Right lobe of liver (tissue), 6 donors: ENCODE measurements at regions not wholly inside any gene's neighbourhood (a gene's known extent, or its start where the extent isn't known, plus 50 kb on each side); places are given as distances from the start of the nearest gene placed in this dataset.

Experiments
- ATAC-seq, 4 donors: fragments of 200-7000 bp; cut with Tn5 transposase; one replicate each; pipeline ENCODE4 v1.9.1; 2020; ENCODE audit warnings: mild to moderate bottlenecking in 4 of 4, moderate library complexity in 4 of 4
- DNase-seq, 3 donors: peaks; one replicate each; pipeline ENCODE4 v3.0.0-alpha.2; 2020
- H3K27ac ChIP-seq, 3 donors: fragments of 200-600 bp; one replicate each; pipeline ENCODE4 v1.8.0; 2022
- H3K27me3 ChIP-seq, 2 donors: fragments of 200-600 bp; one replicate each; pipeline ENCODE4 v1.8.0; 2022
- H3K36me3 ChIP-seq, 4 donors: fragments of 200-600 bp; sonication (generic) in 1 of 4; one replicate each; pipeline versions ENCODE4 v1.5.1 to v1.8.0; 2017 to 2022; ENCODE audit warnings: control low read depth in 1 of 4
- H3K4me1 ChIP-seq, 4 donors: fragments of 200-600 bp; sonication (generic) in 1 of 4; one replicate each; pipeline versions ENCODE4 v1.5.1 to v1.8.0; 2017 to 2022; ENCODE audit warnings: control low read depth in 1 of 4
- H3K4me3 ChIP-seq, 3 donors: fragments of 200-600 bp; one replicate each; pipeline ENCODE4 v1.8.0; 2022
- H3K9me3 ChIP-seq, 4 donors: fragments of 200-600 bp; sonication (generic) in 1 of 4; one replicate each; pipeline versions ENCODE4 v1.5.1 to v1.8.0; 2017 to 2022; ENCODE audit warnings: control low read depth in 1 of 4
- POLR2A ChIP-seq: fragments of 450-650 bp; IDR thresholded peaks from one replicate; pipeline ENCODE4 v1.6.1; 2017; ENCODE audit warnings: antibody characterized with exemption, mild to moderate bottlenecking
- WGBS: methylation state at CpG from one replicate; pipeline ENCODE4 v1.1.6; 2018; ENCODE audit warnings: low coverage, low lambda C conversion rate; ENCODE audit not compliant: insufficient coverage; ENCODE audit errors: missing lambda C conversion rate; 5-methylcytosine and 5-hydroxymethylcytosine counted together
- intact Hi-C, 2 donors: fragments of 100-400 bp; cut with DNase I; formaldehyde crosslinking; loops; one replicate each; pipeline versions ENCODE4 v1.11.2 to v1.14.1; 2022
- TF ChIP-seq, protein P1 (sequence below), 4 donors: fragments of 200-600 bp in 3 of 4; fragments of 450-650 bp in 1 of 4; IDR thresholded peaks; one replicate each; pipeline versions ENCODE4 v1.5.1 to v1.8.0; 2016 to 2022; ENCODE audit warnings: antibody characterized with exemption in 4 of 4, mild to moderate bottlenecking in 2 of 4
- donor health status: DM: no; HTN: yes; CAD: no.
- donor health status: DM: no; HTN: no; CAD: no.
- donor health status: DM: no; HTN: no; CAD: no.
- donor health status: DM: no; HTN: yes; CAD: no.
- donor health status: DM: no; HTN: yes; CAD: no.

DNA sequence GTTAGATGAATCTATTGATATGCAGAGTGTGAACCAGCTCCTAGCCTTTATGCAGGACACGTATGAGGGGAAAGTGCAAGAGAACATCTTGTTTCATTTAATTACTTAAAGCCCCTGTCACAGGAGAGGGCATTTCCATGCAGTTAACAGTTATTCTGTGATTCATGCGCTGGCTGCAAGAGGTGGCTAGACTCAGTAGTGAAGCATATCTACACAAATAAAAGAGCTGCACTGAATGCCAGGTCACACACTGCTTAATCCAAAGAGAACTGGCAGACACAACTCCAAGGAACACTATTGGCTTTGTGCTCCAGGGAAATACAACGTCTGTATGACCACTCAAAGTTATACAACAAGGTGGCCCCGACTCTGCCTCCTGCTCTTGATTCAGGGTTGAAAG lies 394.1 kb downstream of the C12orf75 start:
- Histone ChIP-seq H3K4me3 (no peak overlapping the region), H3K27me3 (no peaks in the 10 kb centered on the region), H3K4me1 (no peaks in the 10 kb centered on the region), H3K27ac (no peak overlapping the region), H3K9me3 (no peaks in the 10 kb centered on the region), H3K36me3 (no peaks in the 10 kb centered on the region)
- whole genome bisulfite sequencing, result 69% methylated on average over 3 of the region's 4 CpGs
- no peak for ATAC-seq
- TF ChIP-seq POLR2A, result no peak
- TF ChIP-seq, protein P1, sequence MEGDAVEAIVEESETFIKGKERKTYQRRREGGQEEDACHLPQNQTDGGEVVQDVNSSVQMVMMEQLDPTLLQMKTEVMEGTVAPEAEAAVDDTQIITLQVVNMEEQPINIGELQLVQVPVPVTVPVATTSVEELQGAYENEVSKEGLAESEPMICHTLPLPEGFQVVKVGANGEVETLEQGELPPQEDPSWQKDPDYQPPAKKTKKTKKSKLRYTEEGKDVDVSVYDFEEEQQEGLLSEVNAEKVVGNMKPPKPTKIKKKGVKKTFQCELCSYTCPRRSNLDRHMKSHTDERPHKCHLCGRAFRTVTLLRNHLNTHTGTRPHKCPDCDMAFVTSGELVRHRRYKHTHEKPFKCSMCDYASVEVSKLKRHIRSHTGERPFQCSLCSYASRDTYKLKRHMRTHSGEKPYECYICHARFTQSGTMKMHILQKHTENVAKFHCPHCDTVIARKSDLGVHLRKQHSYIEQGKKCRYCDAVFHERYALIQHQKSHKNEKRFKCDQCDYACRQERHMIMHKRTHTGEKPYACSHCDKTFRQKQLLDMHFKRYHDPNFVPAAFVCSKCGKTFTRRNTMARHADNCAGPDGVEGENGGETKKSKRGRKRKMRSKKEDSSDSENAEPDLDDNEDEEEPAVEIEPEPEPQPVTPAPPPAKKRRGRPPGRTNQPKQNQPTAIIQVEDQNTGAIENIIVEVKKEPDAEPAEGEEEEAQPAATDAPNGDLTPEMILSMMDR (IDR thresholded peaks at IDR 0.05), result no peak
- DNase-seq, result no peak
- intact Hi-C loops, result no loop called here

GRCh38 chr12:105725054-105725453 lies 394.6 kb downstream of the C12orf75 start:
- H3K27me3 ChIP-seq, result no peaks in the 10 kb centered on the region
- no peak overlapping the region for H3K27ac ChIP-seq
- no peaks in the 10 kb centered on the region for H3K4me1 ChIP-seq
- H3K4me3 ChIP-seq, result no peak overlapping the region
- no peaks in the 10 kb centered on the region for H3K36me3 ChIP-seq
- H3K9me3 ChIP-seq, result no peaks in the 10 kb centered on the region
- DNase-seq (no peak), ATAC-seq (no peak)
- no peak for TF ChIP-seq POLR2A
- TF ChIP-seq, protein P1 (IDR thresholded peaks at IDR 0.05), result no peak
- intact Hi-C loops, result no loop called here

- 40% methylated on average over 2 of the region's 2 CpGs for WGBS
- H3K4me1 ChIP-seq, result no peaks in the 10 kb centered on the region
- intact Hi-C loops, result no loop called here
These were observed 398.8 kb downstream of the C12orf75 start for GRCh38 chr12:105729181-105729771.

GRCh38 chr12:105729926-105730325 lies 399.4 kb downstream of the C12orf75 start:
- no peaks in the 10 kb centered on the region for H3K27me3 ChIP-seq
- ATAC-seq (no peak), DNase-seq (no peak)
- intact Hi-C loops, result no loop called here
- H3K4me1 ChIP-seq, result no peaks in the 10 kb centered on the region
- H3K4me3 ChIP-seq, result no peak overlapping the region
- no peaks in the 10 kb centered on the region for H3K36me3 ChIP-seq
- no peak overlapping the region for H3K27ac ChIP-seq
- TF ChIP-seq, protein P1 (IDR thresholded peaks at IDR 0.05), result no peak
- no peak for TF ChIP-seq POLR2A
- H3K9me3 ChIP-seq, result no peaks in the 10 kb centered on the region

More at GRCh38 chr12:105729181-105729771, 398.8 kb downstream of the C12orf75 start:
- TF ChIP-seq, protein P1 (IDR thresholded peaks at IDR 0.05), result no peak
- no peak for TF ChIP-seq POLR2A
- Histone ChIP-seq H3K4me3 (no peak overlapping the region), H3K9me3 (no peaks in the 10 kb centered on the region), H3K36me3 (no peaks in the 10 kb centered on the region), H3K27ac (no peak overlapping the region), H3K27me3 (no peaks in the 10 kb centered on the region)
- ATAC-seq (peak in 2 of 4 donors; percentile 21 to 55), DNase-seq (no peak)

DNA sequence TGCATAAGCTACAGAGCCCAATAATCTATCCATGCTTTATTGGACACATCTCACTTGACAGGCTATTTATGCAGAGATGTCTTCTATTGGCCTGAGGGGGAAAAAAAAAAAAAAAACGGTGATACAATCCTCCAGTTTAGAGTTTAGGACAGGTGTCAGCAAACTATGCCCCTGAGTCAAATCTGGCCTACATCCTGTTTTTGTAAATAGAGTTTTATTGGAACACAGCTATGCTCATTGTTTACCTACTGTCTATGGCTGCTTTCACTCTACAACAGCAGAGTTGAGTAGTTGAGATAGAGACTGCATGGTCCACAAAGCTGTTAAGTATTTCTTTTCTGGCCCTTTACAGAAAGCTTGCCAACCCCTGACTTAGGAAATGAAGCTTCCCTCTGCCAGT lies 403.1 kb downstream of the C12orf75 start:
- Histone ChIP-seq H3K4me1 (peaks cover 0 to 7% (median 0%) of the 10 kb centered on the region in 4 donors), H3K36me3 (no peaks in the 10 kb centered on the region), H3K27ac (no peak overlapping the region), H3K27me3 (no peaks in the 10 kb centered on the region), H3K9me3 (no peaks in the 10 kb centered on the region), H3K4me3 (no peak overlapping the region)
- DNase-seq, result no peak
- WGBS, result 0% methylated on average over 1 of the region's 1 CpG
- TF ChIP-seq POLR2A, result no peak
- TF ChIP-seq, protein P1 (IDR thresholded peaks at IDR 0.05), result no peak
- ATAC-seq, result peak in 1 of 4 donors; percentile 71
- intact Hi-C loops, result no loop called here
